ENCODE measurements at regions not wholly inside any gene's neighbourhood (a gene's known extent, or its start where the extent isn't known, plus 50 kb on each side); places are given as distances from the start of the nearest gene placed in this dataset.

DNA sequence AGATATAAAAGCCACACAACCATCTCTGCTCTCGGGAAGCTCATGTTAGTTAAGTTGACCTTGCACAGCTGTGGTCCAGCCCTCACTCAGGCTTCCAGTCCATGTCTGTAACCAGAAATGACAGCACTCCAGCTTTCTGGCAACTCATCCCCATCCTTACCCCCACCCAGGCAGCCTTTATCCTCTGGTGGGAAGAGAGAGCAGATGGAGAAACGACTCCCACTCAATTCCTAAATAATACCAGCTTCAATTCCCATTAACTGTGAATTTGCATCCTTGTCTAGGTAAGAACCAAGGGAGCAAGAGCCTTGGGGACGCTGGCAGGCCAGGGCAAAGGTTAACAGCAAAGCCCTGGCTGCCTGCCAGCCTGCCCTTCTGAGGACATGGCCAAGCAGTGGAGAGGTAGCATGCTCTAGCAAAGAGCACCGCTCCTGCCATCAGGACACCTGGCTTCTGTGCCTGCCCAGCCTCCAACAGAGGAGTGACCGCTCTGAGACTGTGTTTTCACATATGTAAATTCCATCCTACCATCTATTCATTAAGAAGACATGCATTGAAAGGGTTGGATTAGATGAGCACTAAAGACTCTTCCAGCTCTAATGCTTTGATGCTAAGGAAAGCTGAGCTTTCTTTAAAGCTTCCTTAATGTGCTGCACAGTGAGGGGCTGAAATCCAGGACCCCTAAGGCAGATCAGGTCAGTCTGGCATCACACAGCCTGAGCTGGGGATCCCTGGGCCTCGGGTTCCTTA lies 236.1 kb downstream of the GRIN2B start:
- no peak for DNase-seq

DNA sequence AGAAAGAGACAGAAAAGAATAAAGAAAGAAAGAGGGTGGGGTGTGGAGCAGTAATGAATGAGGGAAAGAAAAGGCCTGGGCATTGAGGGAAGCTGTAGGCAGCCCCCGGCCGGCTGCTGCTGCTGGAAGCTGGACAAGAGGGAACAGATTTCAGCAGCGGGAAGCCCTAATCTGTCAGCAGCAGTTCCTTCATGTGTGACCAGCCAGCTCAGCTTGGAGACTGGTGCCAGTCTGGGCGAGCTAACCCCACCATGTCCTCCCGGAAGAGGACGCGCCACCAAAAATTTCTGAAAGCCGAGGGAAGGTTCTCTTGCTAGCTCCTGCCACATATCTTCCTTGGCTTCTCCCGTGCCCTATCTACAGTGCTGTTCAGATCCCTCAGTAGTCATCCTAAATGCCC lies 236.8 kb downstream of the GRIN2B start:
- no peak for DNase-seq

DNA sequence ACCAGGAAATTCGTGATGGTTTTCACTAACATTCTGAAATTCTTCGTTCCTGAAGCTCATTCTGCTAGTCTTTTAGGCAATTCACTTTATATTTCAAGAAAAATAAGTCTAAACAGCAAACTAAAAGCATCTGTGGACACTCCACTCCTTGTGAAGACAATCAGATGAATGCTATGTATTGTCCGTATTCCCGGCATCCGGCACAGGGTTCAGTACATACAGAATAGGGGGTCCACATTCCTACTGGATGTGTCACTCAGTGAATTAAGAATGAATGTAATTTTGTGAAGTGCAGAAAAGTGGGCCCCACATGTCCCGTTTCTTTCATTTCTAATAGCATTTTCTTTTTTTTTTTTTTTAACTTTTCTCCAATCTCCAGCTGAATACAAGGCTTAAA lies 241.3 kb downstream of the GRIN2B start:
- no peak for DNase-seq

DNA sequence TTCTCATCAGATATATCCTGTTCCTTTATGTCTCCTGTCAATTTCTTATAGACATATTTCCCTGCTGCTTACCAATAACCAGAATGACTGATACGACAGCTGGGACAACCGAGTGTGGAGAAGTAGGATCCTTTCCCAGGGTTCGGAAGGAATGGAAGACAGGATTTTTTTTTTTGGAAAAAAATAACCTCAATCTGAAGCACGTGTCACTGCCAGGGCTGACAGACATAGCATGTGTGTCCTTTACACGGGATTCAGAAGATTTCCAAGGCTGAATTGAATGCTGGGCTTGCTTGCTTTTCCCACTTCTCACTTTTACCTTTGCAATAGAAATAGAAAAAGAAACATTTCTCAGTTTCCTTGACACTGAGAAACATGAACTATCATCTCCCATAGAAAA lies 245.7 kb downstream of the GRIN2B start:
- no peak for DNase-seq

DNA sequence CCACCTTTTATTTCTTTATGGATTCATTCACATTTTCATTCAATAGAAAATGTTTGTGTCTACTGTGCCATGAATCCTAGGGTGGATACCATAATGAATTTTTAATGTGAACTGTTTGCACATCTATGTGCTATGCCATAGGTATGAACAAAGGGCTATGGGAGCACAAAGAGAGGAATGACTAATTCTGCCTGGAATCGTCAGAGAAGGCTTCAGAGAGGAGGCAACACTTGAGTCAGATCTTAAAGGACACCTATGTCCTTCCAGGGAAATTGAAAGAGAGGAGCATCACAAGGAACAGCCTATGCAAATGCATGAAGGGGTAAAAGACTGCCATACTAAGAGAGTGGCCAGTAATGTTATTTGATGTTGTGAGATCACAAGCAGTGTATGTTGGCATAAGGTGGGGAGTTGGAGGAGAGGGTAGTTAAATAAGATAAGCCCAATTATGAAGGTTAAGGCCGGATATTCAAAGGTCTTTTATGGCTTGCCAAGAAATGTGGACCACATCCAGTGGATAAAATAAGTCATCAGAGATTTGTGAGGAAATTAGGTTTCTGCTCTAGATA lies 246.7 kb downstream of the GRIN2B start:
- no peak for DNase-seq

DNA sequence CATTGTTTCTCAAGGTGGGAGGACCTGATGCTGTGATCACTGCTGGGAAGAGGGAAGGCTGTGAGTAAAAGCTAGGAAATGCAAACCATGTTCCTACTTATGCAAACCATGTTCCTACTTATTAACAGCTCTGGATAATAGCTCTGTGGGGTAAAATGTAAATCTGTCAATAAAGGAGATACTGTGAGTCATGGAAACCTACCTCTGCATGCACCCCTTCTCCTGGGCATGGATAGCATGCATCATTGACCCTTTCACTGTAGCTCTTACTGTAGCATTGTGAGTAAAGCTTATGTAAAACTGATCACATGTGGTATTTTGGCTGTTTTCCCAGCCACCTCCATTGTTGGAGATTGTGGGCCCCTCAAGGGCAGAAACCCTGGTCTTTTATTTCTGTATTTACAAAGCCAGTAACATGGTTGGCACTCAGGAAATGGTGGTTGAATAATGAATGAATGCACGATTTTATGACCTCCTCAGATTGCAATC lies 253.7 kb downstream of the GRIN2B start:
- no peak for DNase-seq

DNA sequence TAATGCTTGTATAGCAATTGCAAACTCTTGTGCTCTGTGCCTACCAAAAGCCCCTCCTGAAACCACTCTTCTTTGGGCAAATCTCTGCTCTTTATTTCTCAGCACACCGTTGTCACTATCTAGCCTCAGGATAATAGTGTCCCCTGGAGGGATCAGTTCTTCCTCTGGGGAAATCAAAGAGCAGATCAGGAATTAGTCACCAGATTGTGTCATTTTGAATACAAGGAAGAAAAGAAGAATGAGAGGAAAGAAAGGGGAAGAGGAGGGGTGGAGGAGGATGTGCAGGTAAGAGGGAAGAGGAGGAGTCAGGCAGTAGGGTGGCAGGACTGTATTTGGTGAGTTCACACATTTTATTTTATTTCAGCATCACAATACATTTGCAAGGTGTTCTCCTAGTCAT lies 256.4 kb downstream of the GRIN2B start:
- DNase-seq = no peak

DNA sequence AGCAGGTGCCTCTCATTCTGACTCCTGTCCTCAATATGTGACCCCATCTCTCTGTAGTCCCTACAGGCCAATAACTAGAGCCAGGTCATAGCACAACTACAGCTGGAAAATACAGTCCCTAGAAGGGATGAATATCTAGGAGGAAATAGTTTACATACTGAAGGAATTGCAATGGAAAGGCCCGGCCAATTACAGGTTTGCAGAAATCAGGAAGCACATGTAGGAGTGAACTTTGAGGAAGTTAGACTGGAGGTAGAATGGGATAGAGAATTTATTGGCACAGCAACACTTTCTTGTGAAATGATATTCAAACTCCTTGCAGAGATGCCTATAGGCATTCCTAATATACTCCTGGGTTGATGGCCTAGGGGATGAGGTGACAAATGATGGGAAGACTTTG lies 257.3 kb downstream of the GRIN2B start:
- DNase-seq = no peak

DNA sequence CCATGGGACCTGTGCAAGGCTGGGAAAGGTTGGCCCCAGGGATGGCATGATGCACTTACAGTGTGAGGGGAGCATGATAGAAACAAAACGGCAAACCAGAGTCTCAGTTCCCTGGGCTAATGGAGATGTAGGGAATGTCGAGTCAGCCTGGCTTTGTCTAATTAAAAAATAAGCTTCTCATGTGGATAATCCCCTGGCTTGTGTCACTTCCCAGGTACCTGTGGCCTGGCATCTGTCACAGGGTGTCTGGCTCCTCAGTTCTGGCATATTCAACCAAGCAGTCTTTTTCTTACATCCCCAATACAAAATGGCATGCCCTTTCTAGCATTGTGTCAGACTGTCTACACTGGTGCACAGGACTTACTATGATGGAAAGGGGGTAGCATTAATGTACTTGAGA lies 261.4 kb downstream of the GRIN2B start:
- no peak for DNase-seq

DNA sequence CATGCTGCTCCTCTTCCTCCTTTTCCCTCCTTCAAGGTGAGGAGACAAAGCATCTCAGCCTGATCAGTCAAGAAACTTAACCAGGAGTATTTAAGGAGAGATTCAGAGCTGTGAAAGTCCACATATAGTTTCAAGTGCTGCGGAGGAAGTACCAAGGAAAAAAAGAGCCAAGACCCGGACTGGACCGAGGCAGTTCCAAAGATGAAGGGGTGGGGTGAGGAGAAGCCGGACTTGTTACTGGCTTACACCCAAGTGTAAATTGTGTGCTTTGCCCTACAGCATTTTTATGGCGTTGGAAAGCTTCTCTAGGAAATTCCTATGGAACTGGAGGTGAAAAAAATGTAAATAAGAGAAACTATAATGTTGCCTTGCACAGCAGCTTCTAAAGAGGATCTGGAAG lies 263.1 kb downstream of the GRIN2B start:
- no peak for DNase-seq

DNA sequence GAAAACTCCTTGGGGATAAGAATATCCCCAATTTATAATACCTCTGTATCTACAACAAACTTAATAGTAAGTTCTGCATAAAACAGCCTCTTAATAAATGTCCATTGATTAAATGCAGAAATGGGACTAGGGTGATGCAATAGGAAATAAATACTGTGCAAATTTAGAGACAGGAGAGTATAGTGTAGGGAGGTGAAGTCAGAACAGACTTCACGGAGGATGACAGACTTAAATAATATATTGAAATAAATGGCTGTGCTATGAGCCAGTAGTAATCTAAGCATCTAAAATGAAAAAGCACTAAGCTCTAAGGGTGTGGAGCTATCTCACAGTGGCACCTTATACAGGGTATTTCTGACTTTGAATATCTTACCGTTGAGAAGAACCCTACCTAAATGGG lies 265.3 kb downstream of the GRIN2B start:
- no peak for DNase-seq

DNA sequence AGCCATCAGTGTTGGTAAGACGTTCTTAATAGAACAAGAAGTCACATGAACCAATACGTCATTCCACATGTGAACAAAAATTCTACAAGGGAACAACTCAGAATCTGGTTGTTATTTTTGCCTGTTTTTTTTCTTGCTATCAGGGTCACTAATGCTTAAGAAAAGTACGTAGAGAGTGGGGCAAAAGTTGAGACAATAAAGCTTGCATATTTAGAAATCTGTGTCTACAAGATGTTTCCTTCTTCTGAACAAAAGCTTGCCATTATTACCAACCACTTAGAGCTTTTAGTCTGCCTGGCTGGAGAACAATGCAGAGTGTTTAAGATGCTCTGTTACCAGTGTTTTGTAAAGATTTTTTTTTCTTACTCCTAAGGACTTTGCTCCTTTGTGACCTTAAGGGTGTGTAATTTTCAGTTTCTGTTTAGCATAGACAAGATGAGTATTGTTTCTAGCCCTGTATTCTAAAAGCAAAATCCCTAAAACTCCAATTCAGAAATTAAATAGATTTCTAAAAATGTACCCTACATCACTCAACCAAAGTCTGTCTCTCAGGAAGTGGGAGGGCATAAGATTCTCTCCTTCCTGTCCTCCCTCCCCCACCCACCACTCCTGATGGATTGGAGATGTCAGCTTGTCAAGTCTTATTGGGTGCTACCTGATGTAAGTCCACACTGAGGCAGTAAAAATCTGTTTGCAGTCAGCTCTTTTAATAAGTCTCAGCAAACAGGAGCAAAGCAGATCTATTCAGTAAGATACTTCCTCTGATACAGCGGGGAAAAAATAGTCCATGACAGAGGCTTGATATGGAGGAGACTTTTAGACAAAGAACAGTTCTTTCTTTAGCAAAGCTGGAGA lies 267.6 kb downstream of the GRIN2B start:
- peak; percentile 71 for DNase-seq

DNA sequence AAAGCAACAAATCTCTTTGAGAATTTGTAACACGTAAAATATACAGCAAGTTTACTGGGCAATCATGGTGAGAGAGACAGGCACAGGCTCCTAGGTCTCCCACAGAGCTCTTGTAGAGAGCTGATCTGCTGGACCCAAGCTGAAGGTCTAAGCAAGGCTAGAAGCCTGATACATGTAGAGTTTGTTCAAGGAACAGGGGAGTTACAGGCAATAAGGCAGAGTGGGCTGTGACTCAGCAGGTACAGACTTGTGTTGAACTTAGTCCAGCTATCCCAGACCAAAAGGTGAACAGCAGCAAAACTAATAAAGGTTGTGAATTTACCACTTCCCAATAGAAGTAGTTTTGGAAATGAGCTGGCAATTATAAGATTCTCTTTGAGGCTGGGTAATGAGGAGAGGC lies 273.6 kb downstream of the GRIN2B start:
- no peak for DNase-seq

DNA sequence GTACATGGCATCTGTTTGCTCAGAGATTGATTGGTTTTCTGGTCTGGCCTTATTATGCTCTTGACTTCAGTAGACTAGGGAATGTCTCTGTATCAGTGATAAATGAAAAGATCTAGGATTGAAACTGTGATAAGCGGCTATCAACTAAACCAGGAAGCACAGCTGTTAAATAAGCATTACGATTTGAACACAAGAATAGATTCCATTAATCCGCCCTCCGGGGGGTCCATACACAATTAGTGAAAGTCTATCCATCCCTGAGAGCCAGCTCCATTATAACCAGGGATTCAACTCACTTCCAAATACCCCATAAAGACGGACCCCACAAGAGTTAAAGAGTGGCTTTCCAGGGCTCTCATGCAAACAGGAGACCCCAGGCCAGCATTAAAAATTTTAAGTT lies 279.0 kb downstream of the GRIN2B start:
- DNase-seq = no peak

DNA sequence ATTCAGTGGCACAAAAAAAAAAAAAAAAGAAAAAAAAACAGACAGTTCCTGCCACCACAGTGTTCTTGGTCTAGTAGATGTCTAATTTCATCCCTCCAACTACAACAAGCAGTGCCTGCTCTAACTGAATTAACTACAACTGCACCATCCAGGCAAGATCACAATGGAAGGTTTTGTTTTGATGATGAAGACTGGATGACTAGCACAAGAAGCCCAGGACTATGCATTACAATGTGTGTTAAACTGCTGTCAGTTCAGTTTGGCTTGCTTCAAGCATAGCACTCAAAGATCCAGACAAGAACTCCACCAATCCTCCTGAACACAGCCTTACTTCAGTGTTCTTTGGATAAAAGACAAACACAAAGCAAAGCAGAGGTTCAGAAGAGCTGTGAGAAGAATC lies 279.9 kb downstream of the GRIN2B start:
- no peak for DNase-seq

DNA sequence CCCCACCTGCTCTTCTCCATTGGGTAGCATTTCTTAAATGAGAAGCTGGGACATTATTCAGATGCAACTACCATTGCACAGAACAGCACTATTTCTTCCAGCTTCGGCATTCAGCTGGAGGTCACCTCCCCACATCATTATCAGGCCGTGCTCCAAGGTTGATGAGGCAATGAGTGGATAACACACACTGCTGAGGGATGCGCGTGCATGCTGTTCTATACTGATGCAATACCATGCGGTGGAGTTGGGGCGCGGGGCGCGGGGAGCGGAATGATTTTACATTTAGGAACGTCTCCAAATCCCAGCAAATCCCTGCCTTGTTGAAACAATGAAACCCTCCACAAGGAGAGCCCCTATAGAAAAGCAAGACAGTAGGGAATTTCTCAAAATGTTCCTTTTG lies 283.4 kb downstream of the GRIN2B start:
- no peak for DNase-seq

DNA sequence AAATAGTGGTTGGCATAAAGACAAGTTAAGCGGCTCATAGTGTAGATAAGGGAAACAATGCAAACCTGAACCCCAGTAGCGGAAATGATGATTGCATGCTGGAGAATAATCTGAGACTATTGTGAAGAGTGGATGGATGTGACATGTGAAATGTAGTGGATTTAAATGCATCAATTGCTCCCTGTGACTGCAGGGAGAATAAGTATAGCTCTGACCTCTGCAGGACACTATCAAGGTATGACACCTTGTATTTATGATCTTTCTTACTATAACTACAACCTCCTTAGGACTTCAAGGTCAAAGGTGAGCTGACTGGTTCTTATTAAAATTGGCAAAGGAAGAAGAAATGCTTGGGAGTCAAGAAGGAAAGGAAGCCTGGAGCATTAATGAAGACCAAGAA lies 285.6 kb downstream of the GRIN2B start:
- DNase-seq = no peak

DNA sequence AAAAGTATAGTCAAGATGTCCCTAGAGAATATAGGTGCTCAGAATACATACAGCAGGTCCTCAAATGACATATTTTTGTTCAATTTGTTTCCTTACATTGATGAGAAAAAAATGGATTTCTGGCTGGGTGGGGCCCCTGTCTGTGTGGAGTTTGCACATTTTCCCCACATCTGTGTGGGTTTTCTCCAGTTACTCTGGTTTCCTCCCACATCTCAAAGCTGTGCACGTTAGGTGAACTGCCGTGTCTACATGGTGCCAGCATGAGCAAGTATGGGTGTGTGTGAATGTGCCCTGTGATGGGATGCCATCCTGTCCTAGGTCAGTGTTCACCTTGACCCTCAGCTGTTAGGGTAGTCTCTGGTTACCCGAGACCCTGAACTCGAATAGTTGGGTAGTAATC lies 289.1 kb downstream of the GRIN2B start:
- no peak for DNase-seq

DNA sequence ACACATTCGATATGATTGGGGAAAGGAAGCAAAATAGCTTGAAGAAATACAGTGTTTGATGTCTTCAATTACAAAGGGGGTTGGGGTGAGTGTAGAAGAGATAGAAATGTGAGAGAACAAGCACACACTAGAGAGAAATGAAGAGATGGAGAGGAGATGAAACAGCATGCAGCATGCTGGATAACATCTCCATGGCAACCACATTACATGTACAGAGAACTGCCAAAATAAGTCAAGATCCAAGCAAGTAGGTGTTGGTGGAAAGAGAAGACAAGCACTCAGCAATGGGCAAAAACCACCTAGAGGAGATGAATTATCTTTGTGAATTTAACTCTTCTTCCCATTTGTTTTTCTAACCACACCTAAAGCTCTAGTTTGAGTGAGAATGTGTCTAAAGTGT lies 289.8 kb downstream of the GRIN2B start:
- DNase-seq = no peak

DNA sequence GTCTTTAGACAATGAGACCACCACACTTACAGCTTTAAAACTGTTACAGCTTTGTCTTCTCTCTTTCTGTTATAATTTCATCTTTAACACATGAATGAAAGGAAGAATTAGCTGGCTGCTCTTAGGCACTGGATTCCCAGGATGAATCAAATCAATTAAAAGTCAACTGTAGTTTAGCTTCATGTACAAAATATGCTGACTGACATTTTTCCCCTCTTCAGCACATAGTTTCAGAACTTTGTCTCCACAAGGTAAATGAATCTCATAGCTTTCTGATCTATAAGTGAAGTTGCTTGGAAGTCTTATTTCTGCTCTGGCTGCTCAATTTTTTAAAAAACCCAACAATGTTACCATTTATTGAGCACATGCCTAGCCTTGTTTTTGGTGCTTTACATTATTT lies 293.8 kb downstream of the GRIN2B start:
- no peak for DNase-seq

DNA sequence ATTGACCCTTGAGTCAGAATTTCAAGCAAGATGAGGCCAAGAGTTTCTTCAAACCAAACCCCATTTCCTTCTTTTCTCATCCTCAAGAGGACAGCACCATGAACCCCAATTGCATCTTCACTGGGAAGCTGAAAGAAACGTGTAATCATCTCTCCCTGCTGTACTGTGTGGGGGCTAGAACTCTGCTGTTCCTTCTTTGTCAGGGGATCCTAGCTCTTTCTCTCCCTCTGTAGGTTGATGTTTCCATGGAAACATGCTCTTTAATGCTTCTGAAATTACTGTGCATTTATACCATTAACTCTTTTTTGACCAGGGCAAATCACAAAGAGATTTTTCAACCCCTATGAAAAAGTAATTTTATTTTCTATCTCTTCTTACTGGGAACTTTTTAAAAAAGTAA lies 295.1 kb downstream of the GRIN2B start:
- no peak for DNase-seq

DNA sequence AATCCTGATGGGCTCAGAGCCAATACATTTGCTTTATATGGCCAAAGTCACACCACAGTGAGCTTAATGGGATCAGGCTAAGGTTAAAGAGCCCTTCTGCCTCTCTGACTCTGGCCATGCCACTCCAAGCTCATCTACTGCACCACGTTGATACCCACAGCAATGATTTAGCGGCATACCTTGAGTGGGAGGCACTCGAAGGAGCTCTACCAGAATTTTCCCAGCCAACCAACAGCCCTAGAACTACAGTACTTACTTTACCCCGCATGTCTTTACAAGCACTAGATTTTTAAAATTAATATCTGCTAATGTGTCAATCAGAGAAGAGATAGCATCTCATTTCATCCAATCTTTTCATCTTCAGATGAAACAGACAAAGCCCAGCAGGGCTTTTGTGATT lies 300.5 kb downstream of the GRIN2B start:
- no peak for DNase-seq

DNA sequence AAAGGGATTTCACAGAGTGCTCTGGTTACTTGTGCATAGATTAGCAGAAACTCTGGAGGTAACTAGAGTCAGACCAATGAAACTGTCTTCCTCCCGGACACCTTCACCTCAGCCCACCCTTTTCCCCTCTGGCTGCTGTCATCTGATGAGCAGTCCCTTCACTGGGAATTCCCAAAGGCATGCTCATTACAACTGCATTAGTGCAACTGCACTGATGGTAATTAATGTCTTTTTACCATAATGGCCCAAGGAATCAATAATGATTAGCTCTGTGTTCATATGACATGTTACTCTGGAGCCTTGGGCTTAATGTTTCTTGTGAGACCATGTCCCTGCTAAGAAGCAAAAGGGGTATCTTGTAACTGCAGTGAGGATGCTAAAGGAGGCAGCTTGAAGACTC lies 304.5 kb downstream of the GRIN2B start:
- no peak for DNase-seq

DNA sequence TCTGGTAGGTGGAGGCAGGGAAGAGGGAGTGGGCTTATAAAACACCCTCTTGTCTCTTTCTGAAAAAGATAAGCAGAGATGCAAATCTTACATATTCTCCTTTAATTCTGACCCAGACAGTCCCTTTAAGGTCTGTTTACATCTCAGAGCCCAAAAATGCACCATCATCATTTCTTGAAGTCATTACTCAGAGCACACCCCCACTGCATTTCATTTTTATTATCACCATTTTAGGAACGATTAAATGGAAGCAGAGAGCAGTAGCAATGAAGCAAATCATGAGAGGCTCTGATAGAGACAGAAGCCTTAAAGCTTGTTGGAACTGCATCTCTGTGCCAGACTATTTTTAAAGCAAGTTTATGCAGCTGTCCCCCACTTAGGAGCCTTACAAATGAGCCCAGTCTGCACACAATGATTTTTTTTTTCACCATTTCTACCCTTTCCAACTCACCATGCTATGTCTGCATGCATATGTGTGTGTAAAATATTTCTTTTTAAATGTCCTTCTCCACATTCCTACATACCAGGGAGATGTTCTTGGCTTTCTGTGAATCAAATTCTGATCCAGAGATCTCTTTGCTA lies 311.0 kb downstream of the GRIN2B start:
- no peak for DNase-seq
